ENCODE measurements at regions not wholly inside any gene's neighbourhood (a gene's known extent, or its start where the extent isn't known, plus 50 kb on each side); places are given as distances from the start of the nearest gene placed in this dataset.

GRCh38 chr2:222074674-222075073, 224.1 kb downstream of the PAX3 start:
- TF ChIP-seq CTCF (IDR thresholded peaks at IDR 0.05; ENCODE audit: control extremely low read depth in 1 of 3, insufficient read depth in 1 of 3, low read depth in 1 of 3, low read length in 3 of 3) = no peak
- no peak for TF ChIP-seq CHD2 (IDR thresholded peaks at IDR 0.05; ENCODE audit: low read length)
- TF ChIP-seq ASH2L (IDR thresholded peaks at IDR 0.05; ENCODE audit: low read length) = no peak
- no peak for TF ChIP-seq ATF2 (IDR thresholded peaks at IDR 0.05; ENCODE audit: low read length)
- no peak for TF ChIP-seq SIN3A (conservative IDR thresholded peaks at IDR 0.05 in 1 of 2, IDR thresholded peaks at IDR 0.05 in 1 of 2; ENCODE audit: low read depth in 1 of 2, low read length in 2 of 2)
- TF ChIP-seq NRF1 (IDR thresholded peaks at IDR 0.05; ENCODE audit: low read depth, low read length) = no peak
- no peak for TF ChIP-seq POLR2A (IDR thresholded peaks at IDR 0.05; ENCODE audit: control extremely low read depth in 1 of 2, low read depth in 2 of 2, low read length in 2 of 2)

Data from H1 (cell line).